OCI-M2 (cell line): ENCODE measurements at regions not wholly inside any gene's neighbourhood (a gene's known extent, or its start where the extent isn't known, plus 50 kb on each side); places are given as distances from the start of the nearest gene placed in this dataset.
"Not testable (repeated sequence)": the region's sequence is repeated elsewhere in the genome, so short reads cannot be mapped to it uniquely, and the experiment has no call there.

Experiments used
- DNase-seq: peaks from one replicate; lab custom pipeline; 2025; ENCODE audit not compliant: unreplicated experiment; lab: John Stamatoyannopoulos, UW

DNA sequence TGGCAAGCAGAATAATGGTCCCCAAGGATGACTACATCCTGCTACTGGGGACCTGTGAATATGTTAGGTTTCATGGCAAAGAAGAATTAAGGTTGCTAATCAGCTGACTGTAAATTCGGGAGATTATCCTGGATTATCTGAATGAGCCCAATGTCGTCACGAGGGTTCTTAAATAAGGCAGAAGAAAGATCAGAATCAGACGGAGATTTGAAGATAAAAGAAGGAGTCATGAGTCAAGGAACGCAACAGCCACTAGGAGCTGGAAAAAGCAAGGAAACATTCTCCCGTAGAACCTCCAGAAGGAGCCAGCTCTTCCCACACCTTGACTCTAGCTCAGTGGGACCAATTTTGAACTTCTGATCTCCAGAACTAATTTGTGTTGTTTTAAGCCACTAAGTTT lies 82.9 kb upstream of the APBB1IP start:
- no peak for DNase-seq

DNA sequence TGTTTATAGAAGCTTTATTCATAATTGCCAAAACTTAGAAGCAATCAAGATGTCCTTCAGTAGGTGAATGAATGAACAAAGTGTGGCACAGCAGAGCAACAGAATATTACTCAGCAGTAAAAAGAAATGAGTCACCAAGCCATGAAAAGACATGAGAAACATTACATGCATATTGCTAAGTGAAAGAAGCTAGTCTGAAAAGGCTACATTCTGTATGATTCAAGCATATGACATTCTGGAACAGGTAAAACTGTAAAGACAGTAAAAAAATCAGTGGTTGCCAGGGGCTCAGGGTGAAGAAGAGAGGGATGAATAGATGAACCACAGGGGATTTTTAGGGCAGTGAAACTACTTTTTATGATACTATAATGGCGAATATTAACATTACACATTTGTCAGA lies 80.9 kb upstream of the APBB1IP start:
- DNase-seq, result no peak

DNA sequence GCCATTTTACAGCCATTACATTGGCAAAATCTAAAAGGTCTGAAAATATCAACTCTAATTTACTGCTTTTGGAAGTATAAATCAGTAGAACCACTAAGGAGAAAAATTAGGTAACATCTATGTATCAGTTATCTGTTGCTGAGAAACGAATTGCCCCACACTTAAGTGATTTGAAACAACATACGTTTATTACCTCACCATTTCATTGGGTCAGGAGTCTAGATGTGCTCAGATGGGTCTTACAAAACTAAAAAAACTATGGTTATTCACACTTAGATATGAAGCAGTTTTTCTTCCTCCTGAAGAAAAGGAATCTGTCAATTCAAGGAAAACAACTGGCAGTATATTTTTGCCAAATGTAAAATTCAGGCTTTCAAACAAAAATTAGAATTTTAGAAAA lies 80.1 kb upstream of the APBB1IP start:
- no peak for DNase-seq

DNA sequence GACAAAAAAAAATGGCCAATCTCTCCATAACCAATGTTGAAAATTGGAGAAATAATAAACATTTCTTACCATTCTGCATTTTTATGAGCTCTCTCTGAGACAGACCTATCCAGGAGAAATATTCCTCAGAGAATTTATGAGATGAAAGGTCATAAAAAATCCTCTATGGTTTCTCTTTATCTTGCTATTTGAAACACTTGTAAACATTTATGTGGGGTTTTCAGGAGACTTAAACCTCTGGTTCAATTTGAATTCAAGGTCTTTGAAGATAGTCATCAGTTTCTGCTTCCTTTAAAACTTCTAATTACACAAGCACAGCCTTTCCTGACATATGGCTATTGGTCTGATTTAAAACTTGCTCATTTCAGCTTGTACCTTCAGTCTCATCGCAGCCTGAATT lies 78.5 kb upstream of the APBB1IP start:
- DNase-seq, result no peak

DNA sequence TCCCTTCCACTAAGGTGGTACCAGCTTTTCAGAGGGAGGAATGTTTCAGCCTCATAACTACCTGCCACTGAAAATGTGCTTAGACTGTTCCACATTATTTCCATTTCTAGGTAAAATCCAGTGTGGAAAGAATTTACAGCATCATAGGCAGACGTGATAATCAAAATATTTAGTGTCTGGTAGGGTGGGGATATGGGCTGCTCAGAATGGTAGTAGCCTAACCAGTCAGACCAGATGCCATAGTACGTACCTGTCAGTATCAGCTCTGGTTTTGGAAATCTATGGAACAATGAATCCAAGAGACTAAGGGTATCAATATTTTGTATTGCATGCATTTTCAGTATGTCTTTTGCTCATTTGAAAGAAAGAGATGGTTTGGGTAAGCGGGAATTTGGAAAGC lies 76.8 kb upstream of the APBB1IP start:
- no peak for DNase-seq

DNA sequence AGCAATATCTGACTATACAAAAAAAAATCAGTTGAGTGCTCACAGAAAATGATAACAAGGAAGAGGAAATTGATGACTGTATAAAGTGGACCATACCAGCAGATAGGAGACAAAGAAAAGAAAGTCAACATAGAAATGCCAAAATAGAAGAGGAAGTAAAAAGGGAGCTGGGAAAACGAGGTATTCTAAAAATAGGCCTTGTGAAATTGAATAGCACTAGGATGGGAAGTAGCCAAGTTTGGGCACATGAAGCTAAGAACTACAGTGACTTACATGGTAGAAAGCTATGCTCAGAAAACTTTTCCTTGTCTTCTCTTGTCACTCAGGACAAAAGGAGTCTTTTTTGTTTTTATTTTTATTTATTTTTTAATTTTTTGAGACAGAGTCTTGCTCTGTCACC lies 76.2 kb upstream of the APBB1IP start:
- no peak for DNase-seq

DNA sequence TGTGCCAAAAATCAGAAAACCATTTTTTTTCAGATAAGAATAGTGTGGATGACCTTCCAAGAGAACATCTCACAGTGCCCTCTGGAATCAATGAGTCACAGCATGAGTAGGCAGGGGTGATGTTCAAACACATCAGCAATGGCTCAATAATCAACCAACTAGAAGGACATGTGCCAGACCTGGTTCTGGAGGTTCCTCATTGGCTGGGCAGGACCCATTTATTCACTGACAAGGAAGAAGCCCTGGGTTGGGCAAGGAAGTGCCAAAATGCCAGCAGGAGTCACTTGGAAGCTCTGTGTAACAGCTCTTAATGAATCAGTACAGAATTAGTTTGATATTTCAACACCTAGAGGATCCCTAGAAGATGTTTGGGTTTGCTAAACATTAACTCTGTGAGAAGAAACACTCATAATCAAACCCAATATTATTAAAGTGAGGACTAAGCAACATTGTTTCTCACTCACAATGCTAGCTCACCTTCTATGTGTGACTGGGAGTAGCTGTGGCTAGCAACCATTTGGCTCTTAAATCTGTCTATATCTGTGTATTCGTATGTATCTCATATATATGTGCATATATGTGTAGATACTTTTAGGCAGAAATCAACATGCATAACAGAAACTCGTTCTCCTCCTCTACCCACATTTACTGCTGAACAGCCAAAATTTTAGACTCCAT lies 72.3 kb upstream of the APBB1IP start:
- no peak for DNase-seq

DNA sequence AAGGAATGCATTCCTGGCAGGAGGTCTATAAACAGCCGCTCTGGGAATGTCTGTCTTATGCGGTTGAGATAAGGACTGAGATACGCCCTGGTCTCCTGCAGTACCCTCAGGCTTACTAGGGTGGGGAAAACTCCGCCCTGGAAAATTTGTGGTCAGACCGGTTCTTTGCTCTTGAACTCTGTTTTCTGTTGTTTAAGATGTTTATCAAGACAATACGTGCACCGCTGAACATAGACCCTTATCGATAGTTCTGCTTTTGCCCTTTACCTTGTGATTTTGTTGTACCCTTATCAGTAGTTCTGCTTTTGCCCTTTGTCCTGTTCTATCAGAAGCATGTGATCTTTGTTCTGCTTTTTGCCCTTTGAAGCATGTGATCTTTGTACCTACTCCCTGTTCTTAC lies 71.1 kb upstream of the APBB1IP start:
- DNase-seq, result not testable (repeated sequence)

DNA sequence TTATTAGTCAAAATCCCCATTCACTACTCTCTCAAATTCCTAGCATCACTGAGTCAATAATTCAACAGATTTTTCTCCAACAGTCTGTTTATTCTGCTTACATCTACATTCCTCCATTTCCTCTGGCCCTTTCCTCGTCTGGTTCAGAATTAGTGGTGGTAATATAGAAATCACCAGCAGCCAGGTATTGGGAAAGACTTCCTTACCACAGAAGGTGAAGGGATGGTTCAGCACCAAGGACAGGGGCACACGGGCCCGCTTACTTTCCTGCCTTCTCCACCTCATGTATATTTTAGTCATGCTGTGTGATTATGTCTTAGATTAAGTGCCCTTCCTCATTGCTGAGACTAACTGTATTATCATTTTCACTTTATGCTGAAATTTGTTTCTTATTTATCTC lies 70.4 kb upstream of the APBB1IP start:
- DNase-seq, result no peak

DNA sequence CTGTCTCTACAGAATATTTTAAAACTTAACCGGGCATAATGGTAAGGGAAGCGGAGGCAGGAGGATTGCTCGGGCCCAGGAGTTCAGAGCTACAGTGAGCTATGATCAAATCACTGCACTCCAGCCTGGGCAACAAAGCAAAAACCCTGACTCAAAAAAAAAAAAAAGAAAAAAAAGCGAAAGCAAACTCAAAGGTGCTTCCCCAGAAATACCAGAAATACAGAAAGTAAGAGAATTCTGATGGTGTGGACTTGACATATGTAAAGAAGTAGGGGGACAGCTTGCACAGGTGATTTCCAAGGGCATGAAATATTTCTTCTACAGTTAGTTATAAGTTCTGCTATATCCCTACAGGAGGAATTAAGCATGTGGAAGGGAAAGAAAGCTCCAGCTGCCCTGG lies 69.7 kb upstream of the APBB1IP start:
- DNase-seq, result no peak

DNA sequence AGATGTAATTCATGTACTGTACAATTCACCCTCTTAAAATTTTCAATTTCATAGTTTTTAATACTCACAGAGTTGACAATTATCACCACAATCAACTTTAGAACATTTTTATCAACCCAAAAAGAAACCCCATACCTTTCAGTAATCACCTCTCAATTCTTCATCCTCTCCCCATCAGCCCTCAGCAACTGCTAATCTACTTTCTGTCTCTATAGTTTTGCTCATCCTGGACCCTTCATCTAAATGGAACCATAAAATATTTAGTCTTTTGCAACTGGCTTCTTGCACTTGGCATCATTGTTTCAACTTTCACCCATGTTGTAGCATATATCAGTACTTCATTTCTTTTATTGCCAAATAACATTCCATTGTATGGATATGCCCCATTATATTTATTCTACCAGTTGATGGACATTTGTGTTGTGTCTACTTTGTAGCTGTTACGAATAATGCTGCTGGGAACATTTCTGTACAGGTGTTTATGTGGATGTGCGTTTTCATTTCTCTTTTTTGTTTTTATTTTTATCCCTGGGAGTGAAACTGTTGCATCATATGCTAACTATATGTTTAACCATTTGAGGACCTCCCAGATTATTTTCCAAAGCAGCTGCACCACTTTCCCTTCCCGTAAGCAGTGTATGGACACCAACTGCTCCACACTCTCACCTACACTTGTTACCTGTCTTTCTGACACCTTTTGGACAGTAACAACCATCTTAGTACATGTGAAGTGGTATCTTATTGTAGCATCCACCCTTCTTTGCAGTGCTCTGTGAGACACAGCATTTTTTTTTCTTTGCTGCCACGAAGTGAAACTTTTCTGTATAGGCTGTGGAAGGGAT lies 65.4 kb upstream of the APBB1IP start:
- DNase-seq, result no peak

DNA sequence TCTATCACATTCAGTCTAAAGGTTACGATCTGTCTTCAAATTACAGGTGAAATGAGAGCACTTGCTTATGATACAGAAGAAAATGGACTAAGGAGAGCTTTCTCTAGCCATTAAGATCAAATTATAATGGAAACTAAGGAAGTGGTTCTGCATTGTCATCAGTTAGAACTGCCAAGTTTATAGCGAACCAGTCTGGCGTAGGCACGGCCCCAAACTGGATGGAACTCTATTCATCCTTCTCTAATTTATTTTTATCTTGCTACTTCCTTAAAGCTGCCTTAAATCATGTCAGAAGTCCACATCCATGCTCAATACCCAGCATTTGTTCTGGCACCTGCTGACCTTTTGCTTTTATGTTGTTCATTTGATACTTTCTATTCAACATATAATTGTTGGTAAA lies 63.7 kb upstream of the APBB1IP start:
- no peak for DNase-seq

DNA sequence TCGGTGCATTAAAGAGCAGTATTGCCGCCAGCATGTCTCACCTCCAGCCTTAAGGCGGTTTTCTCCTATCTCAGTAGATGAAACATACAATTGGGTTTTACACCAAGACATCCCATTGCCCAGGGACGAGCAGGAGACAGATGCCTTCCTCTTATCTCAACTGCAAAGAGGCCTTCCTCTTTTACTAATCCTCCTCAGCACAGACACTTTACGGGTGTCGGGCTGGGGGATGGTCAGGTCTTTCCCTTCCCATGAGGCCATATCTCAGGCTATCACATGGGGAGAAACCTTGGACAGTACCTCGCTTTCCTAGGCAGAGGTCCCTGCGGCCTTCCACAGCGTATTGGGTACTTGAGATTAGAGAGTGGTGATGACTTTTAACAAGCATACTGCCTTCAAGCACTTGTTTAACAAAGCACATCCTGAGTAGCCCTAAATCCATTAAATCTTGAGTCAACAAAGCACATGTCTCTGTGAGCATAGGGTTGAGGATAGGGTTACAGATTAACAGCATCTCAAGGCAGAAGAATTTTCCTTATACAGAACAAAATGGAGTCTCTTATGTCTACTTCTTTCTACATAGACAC lies 60.8 kb upstream of the APBB1IP start:
- DNase-seq, result peak; percentile 62

DNA sequence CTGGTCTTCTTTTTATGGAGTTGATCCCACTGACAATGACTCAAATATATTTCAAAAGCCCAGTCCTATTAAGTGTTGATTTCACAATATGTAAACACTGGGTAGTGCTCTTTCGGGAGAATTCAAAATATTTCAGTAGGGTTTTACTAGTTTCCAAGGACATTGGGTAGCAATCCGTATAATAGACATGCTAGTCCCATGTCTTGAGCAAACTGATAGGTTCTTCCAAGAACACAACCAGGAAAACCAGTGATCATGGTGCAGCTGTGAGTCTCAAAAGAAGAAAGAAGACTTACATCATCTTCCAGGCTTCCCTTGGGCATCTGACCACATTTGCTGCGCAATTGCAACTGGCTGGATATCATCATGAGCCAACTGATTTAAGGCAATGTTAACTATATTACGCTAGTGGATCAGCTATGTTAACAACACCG lies 59.3 kb upstream of the APBB1IP start:
- DNase-seq, result no peak

DNA sequence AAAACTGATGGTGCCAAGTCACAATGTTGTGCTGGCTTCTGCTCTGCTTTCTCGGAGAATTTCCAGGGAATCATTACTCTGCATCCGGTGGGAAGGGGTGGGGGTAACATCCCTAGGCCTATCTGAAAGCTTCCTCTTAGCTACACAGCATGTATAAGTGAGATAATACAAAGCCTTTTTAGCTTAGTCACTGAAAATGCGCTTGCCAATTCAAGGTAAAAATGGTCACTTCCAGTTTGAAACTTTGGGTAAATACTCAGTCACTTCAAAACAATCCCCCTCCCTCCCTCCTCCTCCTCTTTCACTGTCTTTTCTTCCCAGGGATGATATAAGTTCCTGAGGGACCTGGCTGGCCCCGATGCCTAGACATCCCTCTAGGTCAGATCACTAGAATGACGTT lies 57.3 kb upstream of the APBB1IP start:
- no peak for DNase-seq

DNA sequence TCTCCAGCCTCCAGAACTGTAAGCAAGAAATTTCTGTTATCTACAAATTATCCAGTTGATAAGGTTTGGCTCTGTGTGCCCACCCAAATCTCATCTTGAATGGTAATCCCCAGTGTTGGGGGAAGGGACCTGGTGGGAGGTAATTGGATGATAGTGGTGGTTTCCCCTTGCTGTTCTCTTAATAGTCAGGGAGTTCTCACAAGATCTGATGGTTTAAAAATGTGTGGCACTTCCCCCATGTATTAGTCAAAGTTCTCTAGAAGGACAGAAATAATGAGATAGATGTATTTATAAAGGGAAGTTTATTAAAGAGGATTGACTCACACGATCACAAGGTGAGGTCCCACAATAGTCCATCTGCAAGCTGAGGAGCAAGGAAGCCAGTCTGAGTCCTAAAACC lies 56.2 kb upstream of the APBB1IP start:
- no peak for DNase-seq

DNA sequence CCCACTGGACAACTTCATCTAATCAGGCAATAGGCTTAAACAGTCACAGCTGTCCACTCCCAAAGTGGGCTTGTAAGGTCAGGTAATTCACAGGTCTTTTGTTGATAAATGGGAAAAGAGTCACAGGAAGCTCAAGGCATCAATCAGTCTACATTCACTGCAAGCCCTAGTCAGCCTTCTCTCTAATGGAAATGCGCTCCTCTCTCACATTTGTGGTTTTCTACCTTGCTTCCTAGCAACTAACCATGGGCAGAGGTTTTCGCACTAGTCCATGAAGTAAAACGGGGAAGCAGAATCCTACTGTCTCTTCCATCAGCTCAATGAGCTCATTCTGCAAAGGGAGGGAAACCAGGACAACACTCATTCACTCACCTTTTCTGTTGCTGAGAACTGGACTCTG lies 53.5 kb upstream of the APBB1IP start:
- DNase-seq, result no peak

DNA sequence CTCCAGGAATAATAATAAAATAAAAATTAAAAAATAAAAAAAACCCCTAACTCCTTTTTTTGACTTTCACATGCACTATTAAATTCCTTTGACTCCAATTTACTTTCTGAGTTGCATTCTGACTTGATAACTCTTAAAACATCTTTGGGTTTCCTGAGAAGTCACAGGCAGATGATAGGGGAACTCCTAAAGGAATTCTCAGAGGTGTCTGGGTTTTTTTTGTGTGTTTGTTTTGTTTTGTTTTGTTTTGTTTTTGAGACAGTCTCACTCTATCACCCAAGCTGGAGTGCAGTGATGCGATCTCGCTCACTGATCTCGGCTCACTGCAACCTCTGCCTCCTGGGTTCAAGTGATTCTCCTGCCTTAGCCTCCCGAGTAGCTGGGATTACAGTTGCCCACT lies 52.7 kb upstream of the APBB1IP start:
- no peak for DNase-seq

DNA sequence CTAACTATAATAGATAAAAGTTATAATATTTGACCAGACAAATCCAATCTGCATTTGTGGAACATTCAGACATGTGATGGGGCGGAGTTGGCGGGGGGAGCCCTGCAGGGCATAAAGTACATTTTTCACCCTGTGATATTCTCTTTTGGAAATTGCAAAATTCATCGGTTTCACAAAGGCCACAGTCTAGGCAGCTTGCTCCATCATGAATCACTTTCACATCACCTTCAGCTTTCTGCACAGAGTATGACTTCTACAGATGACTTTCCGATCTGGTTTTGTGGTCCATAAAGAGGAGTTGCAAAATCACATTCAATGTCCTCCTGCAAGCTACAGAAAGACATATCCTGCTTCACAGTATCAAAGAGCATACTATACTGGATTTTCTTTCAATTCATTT lies 51.4 kb upstream of the APBB1IP start:
- no peak for DNase-seq
